ENCODE measurements at regions not wholly inside any gene's neighbourhood (a gene's known extent, or its start where the extent isn't known, plus 50 kb on each side); places are given as distances from the start of the nearest gene placed in this dataset.

- CTCF ChIA-PET: no interaction called here
- Histone ChIP-seq H3K4me2 (replicated peaks; ENCODE audit: low read depth, low read length, poor library complexity, severe bottlenecking) (no peak overlapping the region), H4K20me1 (ENCODE audit: control insufficient read depth, insufficient read depth, low read length, poor library complexity, severe bottlenecking) (no peaks in the 10 kb centered on the region), H3K4me1 (ENCODE audit: control insufficient read depth in 2 of 2, insufficient read depth in 2 of 2, low read length in 2 of 2) (no peaks in the 10 kb centered on the region), H3K36me3 (replicated peaks in 1 of 2; ENCODE audit: control extremely low read depth in 1 of 2, control insufficient read depth in 1 of 2, extremely low read depth in 1 of 2, insufficient read depth in 2 of 2, low read length in 1 of 2) (no peaks in the 10 kb centered on the region), H3K9ac (ENCODE audit: low read length) (no peak overlapping the region), H3K27me3 (replicated peaks in 1 of 4; ENCODE audit: control extremely low read depth in 1 of 4, control insufficient read depth in 3 of 4, insufficient read depth in 4 of 4, low read length in 3 of 4) (no peaks in the 10 kb centered on the region), H3K27ac (ENCODE audit: low read length in 2 of 2) (no peak overlapping the region), H3K9me3 (ENCODE audit: control extremely low read depth in 1 of 3, control insufficient read depth in 2 of 3, insufficient read depth in 1 of 3, low read length in 2 of 3) (peaks cover 0 to 12% (median 0%) of the 10 kb centered on the region in 3 donors), H2AFZ (ENCODE audit: insufficient read depth, low read depth, low read length, poor library complexity, severe bottlenecking) (no peak overlapping the region), H3K4me3 (ENCODE audit: control extremely low read depth in 1 of 5, extremely low read depth in 1 of 5, insufficient read depth in 1 of 5, low read depth in 2 of 5, low read length in 4 of 5) (no peak overlapping the region), H3K79me2 (ENCODE audit: control insufficient read depth, insufficient read depth, low read length) (no peaks in the 10 kb centered on the region)
- H3K27ac Mint-ChIP-seq: no peak overlapping the region
- no peaks in the 10 kb centered on the region for H3K4me1 Mint-ChIP-seq
- intact Hi-C loops (cut with micrococcal nuclease): no loop called here
- H3K9me3 Mint-ChIP-seq (ENCODE audit: insufficient read depth): no peaks in the 10 kb centered on the region
- TF ChIP-seq EZH2 (IDR thresholded peaks at IDR 0.05; ENCODE audit: borderline replicate concordance, insufficient read depth, low read depth, low read length, poor library complexity, severe bottlenecking) (no peak), CTCF (IDR thresholded peaks at IDR 0.05) (no peak)
- no peak for ATAC-seq (ENCODE audit: low read depth)
- H3K27me3 Mint-ChIP-seq: peaks cover 4% of the 10 kb centered on the region
- H3K4me3 Mint-ChIP-seq: no peak overlapping the region
- POLR2A ChIA-PET: no interaction called here
- no peak for DNase-seq
- WGBS (ENCODE audit: insufficient coverage): 79% methylated on average over 25 of the region's 25 CpGs
Measured at GRCh38 chr7:155961241-155962190, 149.3 kb upstream of the SHH start.

GRCh38 chr7:155959894-155960293, 147.6 kb upstream of the SHH start:
- no peak for ATAC-seq (ENCODE audit: low read depth)

More at GRCh38 chr7:155959894-155960293, 147.6 kb upstream of the SHH start:
- Histone ChIP-seq H3K27ac (ENCODE audit: low read length in 2 of 2) (no peak overlapping the region), H3K4me2 (replicated peaks; ENCODE audit: low read depth, low read length, poor library complexity, severe bottlenecking) (no peak overlapping the region), H3K9ac (ENCODE audit: low read length) (no peak overlapping the region), H4K20me1 (ENCODE audit: control insufficient read depth, insufficient read depth, low read length, poor library complexity, severe bottlenecking) (no peaks in the 10 kb centered on the region), H3K79me2 (ENCODE audit: control insufficient read depth, insufficient read depth, low read length) (no peaks in the 10 kb centered on the region), H3K4me1 (ENCODE audit: control insufficient read depth in 2 of 2, insufficient read depth in 2 of 2, low read length in 2 of 2) (no peaks in the 10 kb centered on the region), H3K4me3 (ENCODE audit: control extremely low read depth in 1 of 5, extremely low read depth in 1 of 5, insufficient read depth in 1 of 5, low read depth in 2 of 5, low read length in 4 of 5) (no peak overlapping the region), H2AFZ (ENCODE audit: insufficient read depth, low read depth, low read length, poor library complexity, severe bottlenecking) (no peak overlapping the region), H3K36me3 (replicated peaks in 1 of 2; ENCODE audit: control extremely low read depth in 1 of 2, control insufficient read depth in 1 of 2, extremely low read depth in 1 of 2, insufficient read depth in 2 of 2, low read length in 1 of 2) (no peaks in the 10 kb centered on the region), H3K9me3 (ENCODE audit: control extremely low read depth in 1 of 3, control insufficient read depth in 2 of 3, insufficient read depth in 1 of 3, low read length in 2 of 3) (peaks cover 0 to 7% (median 0%) of the 10 kb centered on the region in 3 donors), H3K27me3 (replicated peaks in 1 of 4; ENCODE audit: control extremely low read depth in 1 of 4, control insufficient read depth in 3 of 4, insufficient read depth in 4 of 4, low read length in 3 of 4) (no peaks in the 10 kb centered on the region)
- intact Hi-C loops (cut with micrococcal nuclease): no loop called here
- Mint-ChIP-seq H3K4me1 (no peaks in the 10 kb centered on the region), H3K27me3 (peaks cover 4% of the 10 kb centered on the region), H3K9me3 (ENCODE audit: insufficient read depth) (no peaks in the 10 kb centered on the region), H3K27ac (no peak overlapping the region), H3K4me3 (no peak overlapping the region)
- TF ChIP-seq EZH2 (IDR thresholded peaks at IDR 0.05; ENCODE audit: borderline replicate concordance, insufficient read depth, low read depth, low read length, poor library complexity, severe bottlenecking) (no peak), CTCF (IDR thresholded peaks at IDR 0.05) (no peak)
- DNase-seq: no peak
- WGBS (ENCODE audit: insufficient coverage): 87% methylated on average over 11 of the region's 13 CpGs
- ChIA-PET POLR2A (no interaction called here), CTCF (no interaction called here)

Measured in B cell (primary cell).